Upper lobe of left lung (tissue), 6 donors: ENCODE measurements at regions not wholly inside any gene's neighbourhood (a gene's known extent, or its start where the extent isn't known, plus 50 kb on each side); places are given as distances from the start of the nearest gene placed in this dataset.
"Not testable (repeated sequence)": the region's sequence is repeated elsewhere in the genome, so short reads cannot be mapped to it uniquely, and the experiment has no call there.

Experiments used
- ATAC-seq, 2 donors: fragments of 200-7000 bp; cut with Tn5 transposase; one replicate each; pipeline ENCODE4 v1.9.1; 2022; ENCODE audit warnings: mild to moderate bottlenecking in 2 of 2, moderate library complexity in 2 of 2; ENCODE audit not compliant: low FRiP score in 2 of 2
- DNase-seq, 2 donors: peaks; one replicate each; pipeline ENCODE4 v3.0.0-alpha.2; 2019 to 2020
- H3K27ac ChIP-seq, 4 donors: fragments of 200-600 bp; sonication (generic); one replicate each; pipeline ENCODE4 v1.5.1; 2016 to 2019
- H3K27me3 ChIP-seq, 4 donors: fragments of 200-600 bp; sonication (generic); one replicate each; pipeline ENCODE4 v1.5.1; 2017 to 2019
- H3K36me3 ChIP-seq, 4 donors: fragments of 200-600 bp; sonication (generic); one replicate each; pipeline ENCODE4 v1.5.1; 2016 to 2019
- H3K4me1 ChIP-seq, 4 donors: fragments of 200-600 bp; sonication (generic); one replicate each; pipeline ENCODE4 v1.5.1; 2018 to 2019
- H3K4me3 ChIP-seq, 4 donors: fragments of 200-600 bp; sonication (generic); one replicate each; pipeline ENCODE4 v1.5.1; 2017 to 2019; ENCODE audit warnings: mild to moderate bottlenecking in 2 of 4, moderate library complexity in 1 of 4
- H3K9me3 ChIP-seq, 4 donors: fragments of 200-600 bp; sonication (generic); one replicate each; pipeline ENCODE4 v1.5.1; 2018 to 2019
- EP300 ChIP-seq, 4 donors: sonication (generic); formaldehyde crosslinking; IDR thresholded peaks; one replicate each; pipeline ENCODE4 v1.5.1; 2017; ENCODE audit warnings: antibody characterized with exemption in 4 of 4, control low read depth in 2 of 4
- POLR2A ChIP-seq, 4 donors: fragments of 450-650 bp; IDR thresholded peaks; one replicate each; pipeline ENCODE4 v1.5.1; 2016 to 2017; ENCODE audit warnings: antibody characterized with exemption in 4 of 4, mild to moderate bottlenecking in 2 of 4
- POLR2AphosphoS5 ChIP-seq, 2 donors: sonication (generic); formaldehyde crosslinking; IDR thresholded peaks; one replicate each; pipeline ENCODE4 v1.5.1; 2017; ENCODE audit warnings: antibody characterized with exemption in 2 of 2
- WGBS, 2 donors: methylation state at CpG; one replicate each; pipeline ENCODE4 v1.1.5; 2017 to 2018; 5-methylcytosine and 5-hydroxymethylcytosine counted together
- TF ChIP-seq, protein P1 (sequence below), 6 experiments: fragments of 450-650 bp in 4 of 6; fragments of 200-600 bp in 2 of 6; sonication (generic) in 2 of 6; IDR thresholded peaks; one replicate each; pipeline ENCODE4 v1.5.1; 2016 to 2019; ENCODE audit warnings: antibody characterized with exemption in 6 of 6
- donor health status: DM: no; HTN: no; CAD: no; lungs with moderate emphysema.
- donor health status: DM: no; HTN: yes; CAD: no; lungs with severe emphysema.

DNA sequence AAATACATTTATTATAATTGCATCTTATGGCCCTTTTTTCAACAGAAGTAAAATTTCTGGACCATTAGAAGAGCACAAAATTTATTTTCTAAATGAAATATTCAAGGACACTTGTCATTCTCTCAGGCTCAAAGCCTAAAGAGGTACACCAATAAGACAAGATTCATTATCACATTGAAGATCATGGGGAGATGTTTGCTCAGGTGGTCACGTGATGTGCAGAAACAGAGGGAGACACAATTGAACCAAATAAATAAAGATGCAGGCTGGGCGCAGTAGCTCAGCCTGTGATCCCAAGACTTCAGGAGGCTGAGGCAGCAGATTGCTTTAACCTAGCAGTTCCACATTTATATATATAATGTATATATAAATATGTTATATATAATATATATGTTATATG, 53.2 kb upstream of the TMEM254 start:
- Histone ChIP-seq H3K4me3 (no peak overlapping the region), H3K9me3 (no peaks in the 10 kb centered on the region), H3K27me3 (no peaks in the 10 kb centered on the region), H3K36me3 (no peaks in the 10 kb centered on the region), H3K4me1 (no peaks in the 10 kb centered on the region), H3K27ac (no peak overlapping the region)
- 87 to 89% methylated on average over 2 of the region's 2 CpGs for WGBS, 2 donors
- ATAC-seq = no peak
- DNase-seq = no peak
- no peak for TF ChIP-seq EP300 (IDR thresholded peaks at IDR 0.05)
- TF ChIP-seq POLR2A (IDR thresholded peaks at IDR 0.05) = no peak
- TF ChIP-seq, protein P1, sequence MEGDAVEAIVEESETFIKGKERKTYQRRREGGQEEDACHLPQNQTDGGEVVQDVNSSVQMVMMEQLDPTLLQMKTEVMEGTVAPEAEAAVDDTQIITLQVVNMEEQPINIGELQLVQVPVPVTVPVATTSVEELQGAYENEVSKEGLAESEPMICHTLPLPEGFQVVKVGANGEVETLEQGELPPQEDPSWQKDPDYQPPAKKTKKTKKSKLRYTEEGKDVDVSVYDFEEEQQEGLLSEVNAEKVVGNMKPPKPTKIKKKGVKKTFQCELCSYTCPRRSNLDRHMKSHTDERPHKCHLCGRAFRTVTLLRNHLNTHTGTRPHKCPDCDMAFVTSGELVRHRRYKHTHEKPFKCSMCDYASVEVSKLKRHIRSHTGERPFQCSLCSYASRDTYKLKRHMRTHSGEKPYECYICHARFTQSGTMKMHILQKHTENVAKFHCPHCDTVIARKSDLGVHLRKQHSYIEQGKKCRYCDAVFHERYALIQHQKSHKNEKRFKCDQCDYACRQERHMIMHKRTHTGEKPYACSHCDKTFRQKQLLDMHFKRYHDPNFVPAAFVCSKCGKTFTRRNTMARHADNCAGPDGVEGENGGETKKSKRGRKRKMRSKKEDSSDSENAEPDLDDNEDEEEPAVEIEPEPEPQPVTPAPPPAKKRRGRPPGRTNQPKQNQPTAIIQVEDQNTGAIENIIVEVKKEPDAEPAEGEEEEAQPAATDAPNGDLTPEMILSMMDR (IDR thresholded peaks at IDR 0.05) = no peak
- no peak for TF ChIP-seq POLR2AphosphoS5 (IDR thresholded peaks at IDR 0.05)

DNA sequence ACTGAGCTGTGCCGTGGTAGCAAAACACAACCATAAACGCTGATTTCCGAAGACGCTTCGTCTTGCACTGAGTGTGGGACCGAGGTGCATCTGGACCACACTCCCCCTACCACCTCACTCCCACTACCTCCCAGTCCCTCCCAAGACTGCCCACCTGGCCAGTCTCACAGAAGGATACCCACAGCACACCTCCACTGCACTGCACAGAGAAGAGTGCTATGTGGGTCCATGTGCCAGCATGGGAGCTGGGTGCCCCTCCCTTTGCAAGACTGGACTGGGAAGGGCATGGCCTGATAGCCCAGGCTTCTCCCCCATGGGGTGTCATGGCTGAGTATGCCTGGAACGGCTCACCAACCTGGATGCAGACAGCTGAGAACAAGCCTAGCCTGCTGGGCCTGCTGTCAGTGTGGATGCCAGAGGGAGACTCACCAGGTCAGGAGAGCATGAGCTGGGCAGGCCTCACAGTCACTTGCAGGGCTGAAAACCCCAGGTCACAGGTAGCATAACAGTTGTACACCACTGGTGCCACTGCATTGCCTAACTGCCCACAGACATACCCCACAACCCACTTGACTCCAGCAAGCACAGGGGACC, 56.0 kb upstream of the TMEM254 start:
- not testable (repeated sequence) for H3K36me3 ChIP-seq, H3K27ac ChIP-seq, H3K4me3 ChIP-seq, H3K9me3 ChIP-seq, H3K27me3 ChIP-seq, DNase-seq, H3K4me1 ChIP-seq
- WGBS, 2 donors = 89% methylated on average over 1 of the region's 7 CpGs; no CpG with 5 or more reads in 1 of the 2 donors
- ATAC-seq = peak in 1 of 2 donors; percentile 51

DNA sequence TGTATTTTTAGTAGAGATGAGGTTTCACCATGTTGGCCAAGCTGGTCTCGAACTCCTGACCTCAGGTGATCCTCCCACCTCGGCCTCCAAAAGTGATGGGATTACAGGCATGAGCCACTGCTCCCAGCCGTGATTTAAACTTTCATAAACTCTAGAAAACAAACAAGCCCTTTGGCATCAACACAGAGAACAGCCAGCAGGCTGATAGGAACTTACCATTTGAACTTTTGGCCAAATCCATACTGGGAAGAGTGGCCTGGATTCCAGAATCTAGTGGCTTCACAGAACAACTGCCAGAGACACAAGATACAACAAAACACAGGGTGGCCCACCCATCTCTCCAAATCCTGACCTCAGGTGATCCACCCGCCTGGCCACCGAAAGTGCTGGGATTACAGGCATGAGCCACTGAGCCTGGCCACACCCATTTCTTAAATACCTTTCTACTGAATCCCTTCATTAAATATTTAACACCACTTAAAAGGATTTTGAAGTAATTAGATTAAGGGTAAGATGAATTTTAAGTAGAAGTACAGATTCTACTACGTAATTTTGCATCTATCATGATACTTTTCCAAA, 60.0 kb upstream of the TMEM254 start:
- not testable (repeated sequence) for H3K4me3 ChIP-seq, H3K27me3 ChIP-seq, H3K4me1 ChIP-seq, H3K9me3 ChIP-seq, DNase-seq, H3K27ac ChIP-seq, H3K36me3 ChIP-seq, ATAC-seq
- 79 to 84% methylated on average over 6 of the region's 6 CpGs for WGBS, 2 donors

DNA sequence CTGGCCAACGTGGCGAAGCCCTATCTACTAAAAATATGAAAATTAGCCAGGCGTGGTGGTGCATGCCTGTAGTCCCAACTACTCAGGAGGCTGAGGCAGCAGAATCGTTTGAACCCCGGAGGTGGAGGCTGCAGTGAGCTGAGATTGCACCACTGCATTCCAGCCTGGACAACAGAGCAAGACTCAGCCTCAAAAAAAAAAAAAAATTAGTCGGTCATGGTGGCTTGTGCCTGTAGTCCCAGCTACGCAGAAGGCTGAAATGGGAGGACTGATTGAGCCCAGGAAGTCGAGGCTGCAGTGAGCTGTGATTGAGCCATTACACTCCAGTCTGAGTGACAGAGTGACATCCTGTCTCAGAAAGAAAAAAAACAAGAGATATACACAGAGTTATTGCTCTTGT, 61.3 kb upstream of the TMEM254 start:
- H3K4me3 ChIP-seq, H3K4me1 ChIP-seq, H3K27me3 ChIP-seq, H3K27ac ChIP-seq, ATAC-seq, H3K9me3 ChIP-seq, H3K36me3 ChIP-seq, DNase-seq: not testable (repeated sequence)
- 89% methylated on average over 8 of the region's 8 CpGs for WGBS, 2 donors

DNA sequence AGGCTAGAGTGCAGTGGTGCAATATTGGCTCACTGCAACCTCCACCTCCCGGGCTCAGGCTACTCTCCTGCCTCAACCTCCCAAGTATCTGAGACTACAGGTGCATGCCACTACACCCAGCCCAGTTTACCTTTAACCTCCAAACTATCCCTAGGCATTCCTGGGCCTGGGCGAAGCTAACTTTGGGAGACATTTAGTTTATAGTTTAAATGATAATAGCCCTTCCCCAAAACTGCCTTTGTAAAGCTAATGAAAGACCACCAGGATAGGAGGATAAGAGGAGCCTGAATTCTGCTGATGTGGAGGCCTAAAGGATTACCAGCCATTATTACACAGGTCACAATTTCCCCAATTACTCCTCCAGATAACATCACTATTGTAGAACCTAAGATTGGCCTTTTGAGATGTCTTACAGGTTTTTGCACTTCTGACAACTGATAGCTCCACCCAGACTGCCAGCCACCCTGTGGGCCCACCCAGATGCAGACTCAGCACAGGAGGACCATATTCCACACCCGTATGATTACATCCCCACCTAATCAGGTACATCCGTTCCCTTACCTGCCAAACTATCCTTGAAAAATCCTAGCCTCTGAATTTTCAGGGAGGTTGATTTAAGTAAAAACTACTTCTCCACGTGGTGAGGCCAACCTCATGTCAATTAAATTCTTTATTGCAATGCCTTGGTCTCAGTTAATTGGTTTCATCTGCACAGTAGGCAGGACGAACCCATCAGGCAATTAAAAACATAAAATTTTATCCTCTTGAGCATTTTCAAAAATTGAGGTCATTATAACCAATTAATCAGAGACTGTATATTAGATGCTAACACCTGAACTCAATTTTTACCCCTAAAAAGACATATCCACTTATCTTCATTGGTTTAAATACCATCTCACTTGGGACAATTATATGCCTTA, 62.3 kb upstream of the TMEM254 start:
- Histone ChIP-seq H3K36me3 (no peaks in the 10 kb centered on the region), H3K27me3 (no peaks in the 10 kb centered on the region), H3K4me3 (no peak overlapping the region), H3K4me1 (no peaks in the 10 kb centered on the region), H3K9me3 (no peaks in the 10 kb centered on the region), H3K27ac (no peak overlapping the region)
- DNase-seq (no peak), ATAC-seq (no peak)
- 75 to 76% methylated on average over 6 of the region's 6 CpGs for WGBS, 2 donors
- TF ChIP-seq POLR2AphosphoS5 (IDR thresholded peaks at IDR 0.05) (no peak), POLR2A (IDR thresholded peaks at IDR 0.05) (no peak), EP300 (IDR thresholded peaks at IDR 0.05) (no peak)
- TF ChIP-seq, protein P1 (IDR thresholded peaks at IDR 0.05) = no peak

DNA sequence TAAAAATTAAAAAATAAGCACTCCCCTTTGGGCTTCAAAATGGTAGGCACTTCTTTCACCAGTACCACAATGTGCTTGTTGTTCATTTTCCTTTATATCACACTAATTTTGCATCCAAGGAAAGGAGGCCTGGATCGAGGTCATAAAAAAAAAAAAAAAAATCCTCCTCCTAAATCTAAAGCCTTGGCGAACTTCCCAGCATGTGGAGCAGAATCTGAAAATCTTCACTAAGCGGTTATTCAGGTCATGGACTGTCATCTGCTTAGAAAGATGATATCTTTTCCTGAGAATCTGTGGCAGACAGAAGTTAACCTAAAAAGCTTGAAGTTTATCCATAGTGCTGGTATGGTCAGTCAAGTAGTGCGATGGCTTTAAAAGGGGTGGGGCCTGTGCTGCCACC, 64.2 kb upstream of the SFTPD start:
- not testable (repeated sequence) for H3K4me3 ChIP-seq, H3K4me1 ChIP-seq, H3K27me3 ChIP-seq, H3K9me3 ChIP-seq, DNase-seq, H3K27ac ChIP-seq, ATAC-seq, H3K36me3 ChIP-seq
- 76 to 79% methylated on average over 4 of the region's 4 CpGs for WGBS, 2 donors

DNA sequence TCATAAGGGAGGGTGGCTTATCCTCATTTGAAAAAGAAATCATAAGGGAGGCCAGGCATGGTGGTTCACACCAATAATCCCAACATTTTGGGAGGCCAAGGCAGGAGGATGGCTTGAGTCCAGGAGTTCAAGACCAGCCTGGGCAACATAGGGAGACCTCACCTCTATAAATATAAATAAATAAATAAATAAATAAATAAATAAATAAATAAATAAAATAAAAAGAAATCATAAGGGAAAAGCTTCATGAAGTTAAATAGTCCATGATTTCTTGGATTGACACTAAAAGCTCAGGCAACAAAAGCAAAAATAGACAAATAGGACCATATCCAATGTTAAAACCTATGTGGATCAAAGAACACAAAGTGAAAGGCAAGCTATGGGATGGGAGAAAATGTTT, 62.2 kb upstream of the SFTPD start:
- not testable (repeated sequence) for ATAC-seq, H3K27me3 ChIP-seq, H3K9me3 ChIP-seq, H3K36me3 ChIP-seq, H3K4me1 ChIP-seq, DNase-seq, H3K4me3 ChIP-seq, H3K27ac ChIP-seq
